ENCODE measurements at regions not wholly inside any gene's neighbourhood (a gene's known extent, or its start where the extent isn't known, plus 50 kb on each side); places are given as distances from the start of the nearest gene placed in this dataset.

- no peak for TF ChIP-seq CTCF (IDR thresholded peaks at IDR 0.05; ENCODE audit: low read depth, low read length)
- H3K27ac ChIP-seq = no peak overlapping the region
- no peaks in the 10 kb centered on the region for H3K9me3 ChIP-seq (ENCODE audit: severe bottlenecking)
- no peaks in the 10 kb centered on the region for H3K36me3 ChIP-seq
- H3K4me3 ChIP-seq (ENCODE audit: low read depth, low read length) = no peak overlapping the region
- DNase-seq = no peak
- no peaks in the 10 kb centered on the region for H3K27me3 ChIP-seq (ENCODE audit: insufficient read depth, low read depth, severe bottlenecking)
These were observed 451.6 kb downstream of the TYW1 start for GRCh38 chr7:67448271-67448670.

- no peaks in the 10 kb centered on the region for H3K9me3 ChIP-seq (ENCODE audit: severe bottlenecking)
- TF ChIP-seq CTCF (IDR thresholded peaks at IDR 0.05; ENCODE audit: low read depth, low read length) = no peak
- no peak overlapping the region for H3K4me3 ChIP-seq (ENCODE audit: low read depth, low read length)
- no peak for DNase-seq
- H3K27me3 ChIP-seq (ENCODE audit: insufficient read depth, low read depth, severe bottlenecking) = no peaks in the 10 kb centered on the region
- H3K36me3 ChIP-seq = no peaks in the 10 kb centered on the region
- no peak overlapping the region for H3K27ac ChIP-seq
These were observed 453.5 kb downstream of the TYW1 start for GRCh38 chr7:67450171-67450570.

- no peaks in the 10 kb centered on the region for H3K36me3 ChIP-seq
- no peak for TF ChIP-seq CTCF (IDR thresholded peaks at IDR 0.05; ENCODE audit: low read depth, low read length)
- H3K9me3 ChIP-seq (ENCODE audit: severe bottlenecking) = no peaks in the 10 kb centered on the region
- H3K27ac ChIP-seq = no peak overlapping the region
- H3K4me3 ChIP-seq (ENCODE audit: low read depth, low read length) = no peak overlapping the region
- no peak for DNase-seq
- no peaks in the 10 kb centered on the region for H3K27me3 ChIP-seq (ENCODE audit: insufficient read depth, low read depth, severe bottlenecking)
These were observed 454.7 kb downstream of the TYW1 start for GRCh38 chr7:67451306-67451705.

GRCh38 chr7:67452516-67453026 is 455.9 kb downstream of the TYW1 start:
- Histone ChIP-seq H3K27me3 (ENCODE audit: insufficient read depth, low read depth, severe bottlenecking) (no peaks in the 10 kb centered on the region), H3K27ac (no peak overlapping the region), H3K9me3 (ENCODE audit: severe bottlenecking) (no peaks in the 10 kb centered on the region), H3K4me3 (ENCODE audit: low read depth, low read length) (no peak overlapping the region), H3K36me3 (no peaks in the 10 kb centered on the region)
- no peak for DNase-seq
- TF ChIP-seq CTCF (IDR thresholded peaks at IDR 0.05; ENCODE audit: low read depth, low read length) = no peak

- Histone ChIP-seq H3K27ac (no peak overlapping the region), H3K36me3 (no peaks in the 10 kb centered on the region), H3K4me3 (ENCODE audit: low read depth, low read length) (no peak overlapping the region), H3K9me3 (ENCODE audit: severe bottlenecking) (no peaks in the 10 kb centered on the region), H3K27me3 (ENCODE audit: insufficient read depth, low read depth, severe bottlenecking) (no peaks in the 10 kb centered on the region)
- DNase-seq = no peak
- no peak for TF ChIP-seq CTCF (IDR thresholded peaks at IDR 0.05; ENCODE audit: low read depth, low read length)
These were observed 457.1 kb downstream of the TYW1 start for GRCh38 chr7:67453580-67454380.

- Histone ChIP-seq H3K36me3 (no peaks in the 10 kb centered on the region), H3K4me3 (ENCODE audit: low read depth, low read length) (no peak overlapping the region), H3K27ac (no peak overlapping the region), H3K27me3 (ENCODE audit: insufficient read depth, low read depth, severe bottlenecking) (no peaks in the 10 kb centered on the region), H3K9me3 (ENCODE audit: severe bottlenecking) (no peaks in the 10 kb centered on the region)
- TF ChIP-seq CTCF (IDR thresholded peaks at IDR 0.05; ENCODE audit: low read depth, low read length) = no peak
- DNase-seq = no peak
These were observed 458.9 kb downstream of the TYW1 start for GRCh38 chr7:67455508-67455907.
